SK-N-SH (cell line): ENCODE measurements at regions not wholly inside any gene's neighbourhood (a gene's known extent, or its start where the extent isn't known, plus 50 kb on each side); places are given as distances from the start of the nearest gene placed in this dataset.

Source experiments
- CTCF ChIA-PET: fragments of 300-600, 350-600 bp; formaldehyde crosslinking; extraction: SDS; loops from one replicate; lab custom pipeline; 2021; lab: Yijun Ruan, JAX
- POLR2A ChIA-PET: fragments of 350-600 bp; sonication (Branson Sonifier 250); formaldehyde crosslinking; extraction: SDS; loops from one replicate; lab custom pipeline; 2020; ENCODE audit warnings: antibody characterized with exemption, inconsistent platforms; lab: Yijun Ruan, JAX
- DNase-seq: peaks from one replicate; pipeline ENCODE4 v3.0.0; 2012
- H2AFZ ChIP-seq: fragments of 200-600 bp; sonication (generic); 2 replicates; pipeline ENCODE4 v1.8.1; 2016; ENCODE audit warnings: antibody characterized with exemption, mild to moderate bottlenecking, low read depth
- H3F3A ChIP-seq: fragments of 200-600 bp; sonication (generic); replicated peaks from 2 replicates; pipeline ENCODE3; 2016; ENCODE audit warnings: antibody characterized with exemption, mild to moderate bottlenecking; ENCODE audit not compliant: insufficient read depth
- H3K27ac ChIP-seq, 2 experiments: fragments of 200-500 bp in 1 of 2; fragments of 200-600 bp in 1 of 2; sonication (Bioruptor generic) in 1 of 2; sonication (generic), shearing (Covaris generic) in 1 of 2; 2 replicates each; pipeline versions ENCODE4 v1.5.1 to v1.6.1; 2014 to 2016; ENCODE audit warnings: low read depth in 2 of 2, inconsistent platforms in 1 of 2, low read length in 1 of 2, mild to moderate bottlenecking in 1 of 2, mixed read lengths in 1 of 2
- H3K27me3 ChIP-seq: fragments of 200-600 bp; sonication (generic), shearing (Covaris generic); 2 replicates; pipeline ENCODE4 v1.6.1; 2016; ENCODE audit warnings: mixed run types; ENCODE audit not compliant: insufficient read depth
- H3K36me3 ChIP-seq, 2 experiments: fragments of 200-500 bp in 1 of 2; fragments of 200-600 bp in 1 of 2; sonication (Bioruptor generic) in 1 of 2; sonication (generic) in 1 of 2; replicated peaks in 1 of 2; 2 replicates each; pipeline versions ENCODE3 to v1.5.1; 2014 to 2016; ENCODE audit warnings: low read length in 1 of 2, mild to moderate bottlenecking in 1 of 2; ENCODE audit not compliant: insufficient read depth in 2 of 2, control insufficient read depth in 1 of 2
- H3K4me1 ChIP-seq, 2 experiments: fragments of 200-500 bp in 1 of 2; fragments of 200-600 bp in 1 of 2; sonication (Bioruptor generic) in 1 of 2; sonication (generic), shearing (Covaris generic) in 1 of 2; 2 replicates each; pipeline versions ENCODE4 v1.5.1 to v1.6.1; 2014 to 2016; ENCODE audit warnings: low read depth in 1 of 2, low read length in 1 of 2, mixed run types in 1 of 2; ENCODE audit not compliant: insufficient read depth in 2 of 2, control insufficient read depth in 1 of 2
- H3K4me2 ChIP-seq: fragments of 200-600 bp; sonication (generic), shearing (Covaris generic); 2 replicates; pipeline ENCODE4 v1.6.1; 2017; ENCODE audit warnings: mixed run types
- H3K4me3 ChIP-seq, 2 experiments: fragments of 200-500 bp in 1 of 2; fragments of 200-600 bp in 1 of 2; sonication (Bioruptor generic) in 1 of 2; sonication (generic), shearing (Covaris generic) in 1 of 2; 2 replicates each; pipeline versions ENCODE4 v1.5.1 to v1.8.1; 2014 to 2016; ENCODE audit warnings: low read depth in 2 of 2, inconsistent platforms in 1 of 2, low read length in 1 of 2, mild to moderate bottlenecking in 1 of 2, mixed read lengths in 1 of 2, moderate library complexity in 1 of 2
- H3K79me2 ChIP-seq: fragments of 200-600 bp; sonication (generic); 2 replicates; pipeline ENCODE4 v1.8.1; 2017; ENCODE audit warnings: mild to moderate bottlenecking; ENCODE audit not compliant: insufficient read depth
- H3K9ac ChIP-seq: fragments of 200-600 bp; sonication (generic); 2 replicates; pipeline ENCODE4 v1.6.1; 2017; ENCODE audit warnings: mixed run types
- H3K9me2 ChIP-seq: fragments of 200-600 bp; sonication (generic); 2 replicates; pipeline ENCODE4 v1.6.1; 2017; ENCODE audit warnings: mixed run types
- H3K9me3 ChIP-seq: fragments of 200-600 bp; sonication (generic); 2 replicates; pipeline ENCODE4 v1.6.1; 2017; ENCODE audit warnings: mixed run types, mild to moderate bottlenecking, moderate library complexity
- H4K20me1 ChIP-seq: fragments of 200-600 bp; sonication (generic); 2 replicates; pipeline ENCODE4 v1.6.1; 2017; ENCODE audit warnings: mild to moderate bottlenecking, mixed run types; ENCODE audit not compliant: insufficient read depth
- CTCF ChIP-seq: fragments of 200-600 bp; sonication (generic); IDR thresholded peaks from 2 replicates; pipeline ENCODE4 v1.6.1; 2017; ENCODE audit warnings: antibody characterized with exemption, mild to moderate bottlenecking, moderate library complexity
- ELF1 ChIP-seq: IDR thresholded peaks from 2 replicates; pipeline ENCODE4 v1.4.0; 2012
- FOSL2 ChIP-seq: IDR thresholded peaks from 2 replicates; pipeline ENCODE4 v1.4.0; 2012; ENCODE audit warnings: low read depth, mild to moderate bottlenecking, moderate library complexity, borderline replicate concordance
- GATA2 ChIP-seq: sonication (generic); formaldehyde crosslinking; IDR thresholded peaks from 2 replicates; pipeline ENCODE4 v1.5.0; 2020; ENCODE audit warnings: mild to moderate bottlenecking, missing genetic modification reagents
- IRF3 ChIP-seq: fragments of 150-350 bp; IDR thresholded peaks from 2 replicates; pipeline ENCODE4 v1.6.1; 2016; ENCODE audit warnings: mild to moderate bottlenecking, low read depth, low read length
- MAX ChIP-seq: IDR thresholded peaks from 2 replicates; pipeline ENCODE4 v1.4.0; 2012; ENCODE audit warnings: low read depth
- MEF2A ChIP-seq: IDR thresholded peaks from 2 replicates; pipeline ENCODE4 v1.4.0; 2012; ENCODE audit warnings: low read depth, borderline replicate concordance
- MXI1 ChIP-seq: IDR thresholded peaks from 2 replicates; pipeline ENCODE4 v1.6.1; 2012; ENCODE audit warnings: mild to moderate bottlenecking, low read depth, low read length, improper control_type of control experiment
- REST ChIP-seq: IDR thresholded peaks from 2 replicates; pipeline ENCODE4 v1.6.1; 2012; ENCODE audit warnings: mild to moderate bottlenecking, low read depth, low read length, moderate library complexity
- RXRA ChIP-seq: IDR thresholded peaks from 2 replicates; pipeline ENCODE4 v1.4.0; 2012; ENCODE audit warnings: low read depth, mild to moderate bottlenecking, borderline replicate concordance
- SIN3A ChIP-seq: IDR thresholded peaks from 2 replicates; pipeline ENCODE4 v1.6.1; 2012; ENCODE audit warnings: low read depth, mild to moderate bottlenecking, low read length, moderate library complexity, borderline replicate concordance
- TAF1 ChIP-seq: IDR thresholded peaks from 2 replicates; pipeline ENCODE4 v1.6.1; 2012; ENCODE audit warnings: low read depth, mild to moderate bottlenecking, low read length, moderate library complexity, borderline replicate concordance
- TCF12 ChIP-seq: IDR thresholded peaks from 2 replicates; pipeline ENCODE4 v1.4.0; 2012
- TEAD4 ChIP-seq: IDR thresholded peaks from 2 replicates; pipeline ENCODE4 v1.4.0; 2012; ENCODE audit warnings: mild to moderate bottlenecking, borderline replicate concordance; ENCODE audit not compliant: insufficient read depth
- USF1 ChIP-seq: IDR thresholded peaks from 2 replicates; pipeline ENCODE4 v1.4.0; 2012; ENCODE audit warnings: low read depth, borderline replicate concordance
- WGBS: methylation state at CpG from one replicate; pipeline ENCODE4 v1.1.6; 2017; ENCODE audit warnings: low lambda C conversion rate; 5-methylcytosine and 5-hydroxymethylcytosine counted together

- Histone ChIP-seq H3K4me2 (no peak overlapping the region), H3K36me3 (no peaks in the 10 kb centered on the region), H3K79me2 (no peaks in the 10 kb centered on the region), H3K4me3 (no peak overlapping the region), H3K9me3 (no peaks in the 10 kb centered on the region), H3K4me1 (no peaks in the 10 kb centered on the region), H4K20me1 (no peaks in the 10 kb centered on the region), H3K27me3 (no peaks in the 10 kb centered on the region), H3K9me2 (0 out of 2 replicates have a peak, but pooled peaks cover 4% of the 10 kb centered on the region), H3K27ac (no peak overlapping the region), H3F3A (no peaks in the 10 kb centered on the region), H3K9ac (no peak overlapping the region), H2AFZ (no peak overlapping the region)
- POLR2A ChIA-PET: no interaction called here
- CTCF ChIA-PET: no interaction called here
- WGBS: 12% methylated on average over 3 of the region's 3 CpGs
- DNase-seq: no peak
- TF ChIP-seq MAX (no peak), TAF1 (no peak), MXI1 (no peak), ELF1 (no peak), SIN3A (no peak), CTCF (no peak), TEAD4 (no peak), USF1 (no peak), TCF12 (no peak), IRF3 (no peak), MEF2A (no peak), FOSL2 (no peak), GATA2 (CRISPR knock-in tag) (no peak), RXRA (no peak), REST (no peak)
These were observed 310.5 kb downstream of the CDH9 start for GRCh38 chr5:26727916-26728315.
